Type B pancreatic cell (in vitro differentiated cells): ENCODE measurements at regions not wholly inside any gene's neighbourhood (a gene's known extent, or its start where the extent isn't known, plus 50 kb on each side); places are given as distances from the start of the nearest gene placed in this dataset.

Source experiments
- DNase-seq: peaks from one replicate; pipeline ENCODE4 v3.0.0; 2021; ENCODE audit warnings: mixed read lengths; ENCODE audit not compliant: unreplicated experiment; ENCODE audit errors: extremely low spot score
- H3K27ac Mint-ChIP-seq: 2 replicates; pipeline ENCODE4 v1.8.0; 2021; ENCODE audit warnings: mild to moderate bottlenecking, mixed read lengths
- H3K27me3 Mint-ChIP-seq: 2 replicates; pipeline ENCODE4 v1.8.0; 2021; ENCODE audit warnings: mixed read lengths
- H3K36me3 Mint-ChIP-seq: 2 replicates; pipeline ENCODE4 v1.8.0; 2021; ENCODE audit warnings: mixed read lengths
- H3K4me1 Mint-ChIP-seq: one replicate; pipeline ENCODE4 v1.8.0; 2021; ENCODE audit warnings: mixed read lengths; ENCODE audit not compliant: unreplicated experiment
- H3K4me3 Mint-ChIP-seq: 2 replicates; pipeline ENCODE4 v1.8.0; 2021; ENCODE audit warnings: mild to moderate bottlenecking, mixed read lengths
- H3K9me3 Mint-ChIP-seq: 2 replicates; pipeline ENCODE4 v1.8.0; 2021; ENCODE audit warnings: mixed read lengths
- CTCF ChIP-seq: fragments of 200-600 bp; sonication (generic); conservative IDR thresholded peaks from 2 replicates; pipeline ENCODE4 v1.5.0; 2021; ENCODE audit warnings: antibody characterized with exemption, mild to moderate bottlenecking

- Mint-ChIP-seq H3K27me3 (peaks cover 3% of the 10 kb centered on the region), H3K9me3 (no peaks in the 10 kb centered on the region), H3K4me3 (no peak overlapping the region), H3K4me1 (no peaks in the 10 kb centered on the region), H3K27ac (no peak overlapping the region), H3K36me3 (no peaks in the 10 kb centered on the region)
- DNase-seq: no peak
- no peak for TF ChIP-seq CTCF
Observed at GRCh38 chr5:161058781-161059180, 206.8 kb upstream of the ATP10B start.

- no peak for DNase-seq
- H3K9me3 Mint-ChIP-seq: no peaks in the 10 kb centered on the region
- H3K4me3 Mint-ChIP-seq: no peak overlapping the region
- H3K27me3 Mint-ChIP-seq: peaks cover 6% of the 10 kb centered on the region
- no peaks in the 10 kb centered on the region for H3K4me1 Mint-ChIP-seq
- H3K27ac Mint-ChIP-seq: no peak overlapping the region
- H3K36me3 Mint-ChIP-seq: no peaks in the 10 kb centered on the region
- no peak for TF ChIP-seq CTCF
Observed at GRCh38 chr5:161051920-161052500, 200.0 kb upstream of the ATP10B start.

GRCh38 chr5:161047024-161047423 is 195.0 kb upstream of the ATP10B start:
- DNase-seq: no peak
- H3K27me3 Mint-ChIP-seq: no peaks in the 10 kb centered on the region
- no peak overlapping the region for H3K27ac Mint-ChIP-seq
- no peaks in the 10 kb centered on the region for H3K9me3 Mint-ChIP-seq
- no peaks in the 10 kb centered on the region for H3K36me3 Mint-ChIP-seq
- no peak overlapping the region for H3K4me3 Mint-ChIP-seq
- no peaks in the 10 kb centered on the region for H3K4me1 Mint-ChIP-seq
- TF ChIP-seq CTCF: no peak

- no peaks in the 10 kb centered on the region for H3K36me3 Mint-ChIP-seq
- no peak overlapping the region for H3K4me3 Mint-ChIP-seq
- no peak overlapping the region for H3K27ac Mint-ChIP-seq
- no peak for DNase-seq
- H3K27me3 Mint-ChIP-seq: no peaks in the 10 kb centered on the region
- no peaks in the 10 kb centered on the region for H3K9me3 Mint-ChIP-seq
- H3K4me1 Mint-ChIP-seq: no peaks in the 10 kb centered on the region
- TF ChIP-seq CTCF: no peak
Observed at GRCh38 chr5:161042862-161043261, 190.9 kb upstream of the ATP10B start.

GRCh38 chr5:161042443-161042842 is 190.4 kb upstream of the ATP10B start:
- no peaks in the 10 kb centered on the region for H3K4me1 Mint-ChIP-seq

More at GRCh38 chr5:161042443-161042842, 190.4 kb upstream of the ATP10B start:
- no peak overlapping the region for H3K4me3 Mint-ChIP-seq
- H3K27me3 Mint-ChIP-seq: no peaks in the 10 kb centered on the region
- no peak overlapping the region for H3K27ac Mint-ChIP-seq
- TF ChIP-seq CTCF: no peak
- no peaks in the 10 kb centered on the region for H3K36me3 Mint-ChIP-seq
- H3K9me3 Mint-ChIP-seq: no peaks in the 10 kb centered on the region
- no peak for DNase-seq
